ENCODE measurements at regions not wholly inside any gene's neighbourhood (a gene's known extent, or its start where the extent isn't known, plus 50 kb on each side); places are given as distances from the start of the nearest gene placed in this dataset.

DNA sequence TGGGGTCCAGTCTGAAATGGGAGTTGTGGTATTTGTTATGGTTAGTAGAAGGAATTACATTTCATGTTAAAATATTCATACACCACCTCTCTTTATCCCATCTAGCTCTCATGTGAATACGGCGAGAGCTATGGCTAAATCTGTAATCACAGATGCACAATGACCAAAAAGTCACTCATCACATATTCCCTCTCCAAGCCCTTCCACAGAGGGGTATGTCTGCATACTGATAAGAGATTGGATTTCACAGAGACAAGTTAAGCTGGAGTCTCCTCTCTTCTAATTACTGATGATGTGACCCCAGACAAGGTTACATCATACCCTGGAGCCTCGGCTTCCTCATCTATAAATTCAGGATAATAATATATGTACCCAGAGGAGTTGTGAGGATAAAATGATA lies 237.8 kb upstream of the RHOBTB1 start:
- no peak for TF ChIP-seq POLR2A (IDR thresholded peaks at IDR 0.05; ENCODE audit: low read length)
- TF ChIP-seq JUN (IDR thresholded peaks at IDR 0.05) = no peak
- TF ChIP-seq, protein P1, sequence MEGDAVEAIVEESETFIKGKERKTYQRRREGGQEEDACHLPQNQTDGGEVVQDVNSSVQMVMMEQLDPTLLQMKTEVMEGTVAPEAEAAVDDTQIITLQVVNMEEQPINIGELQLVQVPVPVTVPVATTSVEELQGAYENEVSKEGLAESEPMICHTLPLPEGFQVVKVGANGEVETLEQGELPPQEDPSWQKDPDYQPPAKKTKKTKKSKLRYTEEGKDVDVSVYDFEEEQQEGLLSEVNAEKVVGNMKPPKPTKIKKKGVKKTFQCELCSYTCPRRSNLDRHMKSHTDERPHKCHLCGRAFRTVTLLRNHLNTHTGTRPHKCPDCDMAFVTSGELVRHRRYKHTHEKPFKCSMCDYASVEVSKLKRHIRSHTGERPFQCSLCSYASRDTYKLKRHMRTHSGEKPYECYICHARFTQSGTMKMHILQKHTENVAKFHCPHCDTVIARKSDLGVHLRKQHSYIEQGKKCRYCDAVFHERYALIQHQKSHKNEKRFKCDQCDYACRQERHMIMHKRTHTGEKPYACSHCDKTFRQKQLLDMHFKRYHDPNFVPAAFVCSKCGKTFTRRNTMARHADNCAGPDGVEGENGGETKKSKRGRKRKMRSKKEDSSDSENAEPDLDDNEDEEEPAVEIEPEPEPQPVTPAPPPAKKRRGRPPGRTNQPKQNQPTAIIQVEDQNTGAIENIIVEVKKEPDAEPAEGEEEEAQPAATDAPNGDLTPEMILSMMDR (IDR thresholded peaks at IDR 0.05) = no peak

Measured in A549 (cell line).